Calu3 (cell line): ENCODE measurements at regions not wholly inside any gene's neighbourhood (a gene's known extent, or its start where the extent isn't known, plus 50 kb on each side); places are given as distances from the start of the nearest gene placed in this dataset.
"Not testable (repeated sequence)": the region's sequence is repeated elsewhere in the genome, so short reads cannot be mapped to it uniquely, and the experiment has no call there.

Experiments used
- BruUV-seq: library from RNA; stranded (reverse); fragments of 400-500 nt; replicated peaks from 2 replicates; lab custom pipeline; 2021; lab: Mats Ljungman, UMichigan
- CTCF ChIA-PET: fragments of 300-600 bp; sonication (Branson Sonifier 250); formaldehyde crosslinking; loops from one replicate; lab custom pipeline; 2022; ENCODE audit warnings: antibody characterized with exemption; lab: Charles Lee
- DNase-seq: peaks from one replicate; pipeline ENCODE4 v3.0.0; 2022
- H3K27ac Mint-ChIP-seq: one replicate; pipeline ENCODE4 v1.8.0; 2022; ENCODE audit warnings: mixed read lengths; ENCODE audit not compliant: unreplicated experiment
- H3K27me3 Mint-ChIP-seq: one replicate; pipeline ENCODE4 v1.8.0; 2022; ENCODE audit warnings: mixed read lengths; ENCODE audit not compliant: unreplicated experiment
- H3K36me3 Mint-ChIP-seq: one replicate; pipeline ENCODE4 v1.8.0; 2022; ENCODE audit warnings: mild to moderate bottlenecking, moderate library complexity, mixed read lengths; ENCODE audit not compliant: insufficient read depth, unreplicated experiment
- H3K4me1 Mint-ChIP-seq: one replicate; pipeline ENCODE4 v1.8.0; 2022; ENCODE audit warnings: mild to moderate bottlenecking, low read depth, mixed read lengths; ENCODE audit not compliant: unreplicated experiment
- H3K4me3 Mint-ChIP-seq: one replicate; pipeline ENCODE4 v1.8.0; 2022; ENCODE audit warnings: mild to moderate bottlenecking, low read depth, moderate library complexity, mixed read lengths; ENCODE audit not compliant: unreplicated experiment
- H3K9me3 Mint-ChIP-seq: one replicate; pipeline ENCODE4 v1.8.0; 2022; ENCODE audit warnings: low read depth, mixed read lengths; ENCODE audit not compliant: unreplicated experiment
- CTCF ChIP-seq: fragments of 200-600 bp; IDR thresholded peaks from one replicate; pipeline ENCODE4 v1.8.0; 2022; ENCODE audit warnings: antibody characterized with exemption; ENCODE audit not compliant: unreplicated experiment
- intact Hi-C: fragments of 100-400 bp; cut with micrococcal nuclease; formaldehyde crosslinking; loops from one replicate; pipeline ENCODE4 v1.10.0; 2022; ENCODE audit not compliant: unreplicated experiment

- CTCF ChIA-PET = interaction anchor here (0.5 kb wide), 1 partner anchor 64 kb away, joined by 3 read pairs; no protein-coding TSS in a partner anchor
- H3K27me3 Mint-ChIP-seq = no peaks in the 10 kb centered on the region
- no peaks in the 10 kb centered on the region for H3K36me3 Mint-ChIP-seq
- no peak for DNase-seq
- no TSS peak for BruUV-seq
- no peak overlapping the region for H3K4me3 Mint-ChIP-seq
- intact Hi-C loops = no loop called here
- H3K4me1 Mint-ChIP-seq = no peaks in the 10 kb centered on the region
- no peak for TF ChIP-seq CTCF
- H3K27ac Mint-ChIP-seq = no peak overlapping the region
- no peaks in the 10 kb centered on the region for H3K9me3 Mint-ChIP-seq
These were observed 1421.7 kb downstream of the KCNT2 start for GRCh38 chr1:195186544-195186943.

- CTCF ChIA-PET = no interaction called here
- no TSS peak for BruUV-seq
- no peaks in the 10 kb centered on the region for H3K36me3 Mint-ChIP-seq
- H3K9me3 Mint-ChIP-seq = no peaks in the 10 kb centered on the region
- H3K4me3 Mint-ChIP-seq = no peak overlapping the region
- DNase-seq = no peak
- intact Hi-C loops = no loop called here
- no peaks in the 10 kb centered on the region for H3K4me1 Mint-ChIP-seq
- no peak overlapping the region for H3K27ac Mint-ChIP-seq
- TF ChIP-seq CTCF = no peak
- H3K27me3 Mint-ChIP-seq = no peaks in the 10 kb centered on the region
These were observed 1422.5 kb downstream of the KCNT2 start for GRCh38 chr1:195185736-195186135.

GRCh38 chr1:195185321-195185720, 1422.9 kb downstream of the KCNT2 start:
- intact Hi-C loops = no loop called here
- Mint-ChIP-seq H3K4me1 (no peaks in the 10 kb centered on the region), H3K9me3 (no peaks in the 10 kb centered on the region), H3K36me3 (no peaks in the 10 kb centered on the region), H3K4me3 (no peak overlapping the region), H3K27ac (no peak overlapping the region), H3K27me3 (no peaks in the 10 kb centered on the region)
- no peak for TF ChIP-seq CTCF
- DNase-seq = no peak
- BruUV-seq = no TSS peak
- CTCF ChIA-PET = no interaction called here

- Mint-ChIP-seq H3K27me3 (no peaks in the 10 kb centered on the region), H3K4me1 (no peaks in the 10 kb centered on the region), H3K4me3 (no peak overlapping the region), H3K36me3 (no peaks in the 10 kb centered on the region), H3K9me3 (peaks cover 2% of the 10 kb centered on the region), H3K27ac (no peak overlapping the region)
- CTCF ChIA-PET = no interaction called here
- no peak for TF ChIP-seq CTCF
- intact Hi-C loops = no loop called here
- no peak for DNase-seq
- BruUV-seq = no TSS peak
These were observed 1434.5 kb downstream of the KCNT2 start for GRCh38 chr1:195173753-195174152.

GRCh38 chr1:195159795-195160194, 1448.4 kb downstream of the KCNT2 start:
- H3K9me3 Mint-ChIP-seq, H3K4me3 Mint-ChIP-seq, H3K36me3 Mint-ChIP-seq, CTCF ChIA-PET, H3K27me3 Mint-ChIP-seq, DNase-seq, intact Hi-C loops, BruUV-seq, H3K27ac Mint-ChIP-seq, H3K4me1 Mint-ChIP-seq: not testable (repeated sequence)
